ENCODE measurements at regions not wholly inside any gene's neighbourhood (a gene's known extent, or its start where the extent isn't known, plus 50 kb on each side); places are given as distances from the start of the nearest gene placed in this dataset.
"Not testable (repeated sequence)": the region's sequence is repeated elsewhere in the genome, so short reads cannot be mapped to it uniquely, and the experiment has no call there.

DNA sequence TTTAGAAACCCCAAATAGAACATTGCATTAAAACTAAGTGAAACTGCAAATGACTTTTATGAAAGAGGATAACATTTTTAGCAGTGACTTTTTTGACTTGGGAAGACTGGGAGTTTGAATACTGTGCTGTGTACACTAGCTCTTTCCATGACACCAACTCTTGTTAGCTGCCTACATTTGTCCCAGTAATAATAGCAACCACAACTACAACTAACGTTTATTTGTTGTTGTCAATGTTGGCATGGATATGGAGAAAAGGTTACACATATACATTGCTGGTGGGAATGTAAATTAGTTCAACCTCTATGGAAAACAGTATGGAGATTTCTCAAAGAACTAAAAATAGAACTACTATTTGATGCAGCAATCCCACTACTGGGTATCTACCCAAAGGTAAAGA lies 329.6 kb upstream of the ADAMTS9 start:
- ChIA-PET CTCF (no interaction called here), POLR2A (no interaction called here)
- no peaks in the 10 kb centered on the region for H3K36me3 Mint-ChIP-seq
- H3K4me1 Mint-ChIP-seq (ENCODE audit: low read depth): no peaks in the 10 kb centered on the region
- H3K9me3 Mint-ChIP-seq: peaks cover 4% of the 10 kb centered on the region
- H3K27me3 Mint-ChIP-seq: no peaks in the 10 kb centered on the region
- no peak overlapping the region for H3K4me3 Mint-ChIP-seq
- no peak for DNase-seq
- no peak overlapping the region for H3K27ac Mint-ChIP-seq
- intact Hi-C loops (cut with micrococcal nuclease): no loop called here

DNA sequence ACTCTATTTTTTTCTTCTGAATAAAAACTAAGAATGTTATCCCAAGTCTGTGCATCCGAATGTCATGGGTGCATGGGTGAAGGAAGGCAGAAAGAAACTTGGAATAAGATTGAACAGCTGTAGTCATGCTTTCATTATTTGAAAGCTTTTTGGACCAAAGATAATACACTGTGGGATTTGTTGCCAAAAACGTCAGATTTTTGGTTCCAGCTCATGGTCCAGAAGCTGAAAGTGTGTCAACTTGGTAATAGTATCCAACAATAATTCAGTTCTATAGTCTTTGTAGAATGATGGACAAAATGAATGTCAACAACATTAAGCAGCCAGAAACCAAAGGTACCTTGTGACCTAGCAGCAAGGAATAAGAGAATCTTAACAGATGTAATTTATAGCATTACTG lies 327.9 kb upstream of the ADAMTS9 start:
- intact Hi-C loops (cut with micrococcal nuclease): no loop called here
- Mint-ChIP-seq H3K9me3 (peaks cover 4% of the 10 kb centered on the region), H3K4me3 (no peak overlapping the region), H3K4me1 (ENCODE audit: low read depth) (no peaks in the 10 kb centered on the region), H3K36me3 (no peaks in the 10 kb centered on the region), H3K27me3 (no peaks in the 10 kb centered on the region), H3K27ac (no peak overlapping the region)
- ChIA-PET POLR2A (no interaction called here), CTCF (no interaction called here)
- no peak for DNase-seq

DNA sequence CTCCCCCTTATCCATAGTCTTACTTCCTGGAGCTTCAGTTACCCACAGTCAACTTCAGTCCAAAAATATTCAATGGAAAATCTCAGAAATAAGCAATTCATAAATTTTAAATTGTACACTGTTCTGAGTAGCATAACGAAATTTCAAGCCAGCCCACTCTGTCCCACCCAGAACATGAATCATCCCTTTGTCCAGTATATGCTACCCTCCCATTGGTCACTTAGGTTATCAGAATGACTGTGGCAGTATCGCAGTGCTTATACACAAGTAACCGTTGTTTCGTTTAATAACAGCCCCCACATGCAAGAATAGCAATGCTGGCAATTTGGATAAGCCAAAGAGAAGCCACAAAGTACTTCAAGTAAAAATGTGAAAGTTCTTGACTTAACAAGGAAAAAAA lies 325.3 kb upstream of the ADAMTS9 start:
- peaks cover 4% of the 10 kb centered on the region for H3K9me3 Mint-ChIP-seq
- ChIA-PET CTCF (no interaction called here), POLR2A (no interaction called here)
- no peaks in the 10 kb centered on the region for H3K27me3 Mint-ChIP-seq
- no peaks in the 10 kb centered on the region for H3K4me1 Mint-ChIP-seq (ENCODE audit: low read depth)
- H3K36me3 Mint-ChIP-seq: no peaks in the 10 kb centered on the region
- intact Hi-C loops (cut with micrococcal nuclease): no loop called here
- no peak for DNase-seq
- H3K4me3 Mint-ChIP-seq: no peak overlapping the region
- no peak overlapping the region for H3K27ac Mint-ChIP-seq

DNA sequence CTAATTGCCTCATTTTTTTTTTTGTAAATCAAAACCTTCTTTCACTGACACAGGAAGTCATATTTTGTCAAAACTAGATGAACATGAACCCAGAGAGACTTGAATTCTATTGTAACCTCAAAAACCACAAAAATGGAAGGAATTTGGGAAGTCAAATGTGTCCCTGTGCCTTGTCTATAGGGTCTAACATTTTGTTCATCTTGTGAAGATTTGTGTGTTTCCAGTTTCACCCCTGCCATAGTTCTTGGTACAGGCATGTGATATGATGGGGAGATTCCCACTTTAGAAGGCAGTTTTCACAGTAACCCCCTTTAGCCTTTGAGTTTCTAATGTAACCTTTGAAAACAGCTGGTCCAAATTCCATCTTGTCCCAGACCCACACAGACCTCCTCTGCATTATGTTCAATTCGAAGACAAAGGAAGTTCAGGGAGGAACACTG lies 318.5 kb upstream of the ADAMTS9 start:
- H3K27me3 Mint-ChIP-seq: no peaks in the 10 kb centered on the region
- intact Hi-C loops (cut with micrococcal nuclease): no loop called here
- ChIA-PET POLR2A (no interaction called here), CTCF (interaction anchor here (0.6 kb wide), 1 partner anchor 29 kb away, joined by 6 read pairs; no protein-coding TSS in a partner anchor)
- DNase-seq: no peak
- H3K27ac Mint-ChIP-seq: no peak overlapping the region
- peaks cover 4% of the 10 kb centered on the region for H3K9me3 Mint-ChIP-seq
- no peak overlapping the region for H3K4me3 Mint-ChIP-seq
- no peaks in the 10 kb centered on the region for H3K4me1 Mint-ChIP-seq (ENCODE audit: low read depth)
- no peaks in the 10 kb centered on the region for H3K36me3 Mint-ChIP-seq

DNA sequence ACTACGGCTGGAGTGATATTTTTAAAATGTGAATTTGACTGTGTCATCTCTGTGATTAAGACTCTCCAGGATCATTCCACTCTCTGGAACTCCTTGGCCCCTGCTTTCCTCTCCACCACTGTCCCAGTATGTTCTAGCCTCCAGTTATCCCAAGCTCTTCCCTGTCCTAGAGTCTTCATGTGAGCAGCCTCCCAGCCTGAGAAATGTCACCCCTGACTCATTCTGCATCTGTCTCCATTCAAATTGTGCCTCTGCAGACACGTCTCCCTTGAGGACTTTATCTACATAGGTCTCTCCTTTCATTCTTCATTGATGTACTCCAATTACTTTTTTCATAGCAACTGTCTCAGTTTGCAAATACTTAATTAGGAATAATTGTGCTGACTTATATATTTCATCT lies 317.7 kb upstream of the ADAMTS9 start:
- H3K4me3 Mint-ChIP-seq: no peak overlapping the region
- ChIA-PET CTCF (no interaction called here), POLR2A (no interaction called here)
- no peak for DNase-seq
- H3K36me3 Mint-ChIP-seq: no peaks in the 10 kb centered on the region
- no peak overlapping the region for H3K27ac Mint-ChIP-seq
- intact Hi-C loops (cut with micrococcal nuclease): no loop called here
- no peaks in the 10 kb centered on the region for H3K27me3 Mint-ChIP-seq
- no peaks in the 10 kb centered on the region for H3K4me1 Mint-ChIP-seq (ENCODE audit: low read depth)
- H3K9me3 Mint-ChIP-seq: peaks cover 4% of the 10 kb centered on the region

DNA sequence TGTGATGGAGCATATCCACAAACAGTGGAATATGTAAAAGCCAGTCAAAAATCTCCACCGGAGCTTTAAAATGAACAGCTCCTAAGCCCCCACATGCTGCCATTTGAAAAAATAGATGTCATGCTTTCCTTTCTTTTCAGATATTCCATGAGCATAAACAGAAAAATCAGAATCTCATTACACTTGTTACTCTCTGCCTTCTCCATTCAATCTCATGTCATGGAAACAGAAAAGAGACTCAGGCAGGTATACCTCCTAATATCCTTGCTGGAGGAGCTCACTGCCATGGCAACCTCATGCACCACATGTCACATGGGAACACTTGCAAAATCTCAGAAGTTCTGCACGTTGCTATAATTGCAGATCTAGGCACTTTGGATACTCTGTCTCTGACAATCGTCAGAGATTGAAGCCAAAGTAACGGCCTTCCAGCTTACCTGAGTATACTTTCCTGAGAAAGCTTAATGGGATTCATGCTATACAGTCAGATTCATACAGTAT lies 317.0 kb upstream of the ADAMTS9 start:
- intact Hi-C loops (cut with micrococcal nuclease): no loop called here
- peaks cover 4% of the 10 kb centered on the region for H3K9me3 Mint-ChIP-seq
- no peaks in the 10 kb centered on the region for H3K36me3 Mint-ChIP-seq
- CTCF ChIA-PET: no interaction called here
- no peak for DNase-seq
- no peaks in the 10 kb centered on the region for H3K4me1 Mint-ChIP-seq (ENCODE audit: low read depth)
- H3K27ac Mint-ChIP-seq: no peak overlapping the region
- H3K27me3 Mint-ChIP-seq: no peaks in the 10 kb centered on the region
- POLR2A ChIA-PET: no interaction called here
- no peak overlapping the region for H3K4me3 Mint-ChIP-seq

DNA sequence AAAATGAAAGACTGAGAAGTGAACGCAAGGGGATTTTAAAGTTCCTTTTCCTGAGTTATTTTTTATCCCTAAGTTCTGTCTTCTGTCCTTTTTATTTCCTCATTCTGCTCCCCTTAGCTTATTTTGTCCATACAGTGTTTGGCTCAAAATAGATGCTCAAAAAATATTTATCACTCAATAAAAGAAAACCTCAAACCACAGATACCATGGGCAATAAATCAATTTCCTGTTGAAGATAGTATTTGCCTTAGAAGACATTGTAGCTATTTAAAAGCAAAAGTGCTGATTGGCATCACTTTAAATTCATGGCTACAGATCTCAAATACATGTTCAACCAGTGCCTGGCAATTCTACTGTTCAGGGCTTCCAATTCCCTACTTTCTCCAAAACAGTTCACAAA lies 316.5 kb upstream of the ADAMTS9 start:
- peaks cover 6% of the 10 kb centered on the region for H3K9me3 Mint-ChIP-seq
- POLR2A ChIA-PET: no interaction called here

DNA sequence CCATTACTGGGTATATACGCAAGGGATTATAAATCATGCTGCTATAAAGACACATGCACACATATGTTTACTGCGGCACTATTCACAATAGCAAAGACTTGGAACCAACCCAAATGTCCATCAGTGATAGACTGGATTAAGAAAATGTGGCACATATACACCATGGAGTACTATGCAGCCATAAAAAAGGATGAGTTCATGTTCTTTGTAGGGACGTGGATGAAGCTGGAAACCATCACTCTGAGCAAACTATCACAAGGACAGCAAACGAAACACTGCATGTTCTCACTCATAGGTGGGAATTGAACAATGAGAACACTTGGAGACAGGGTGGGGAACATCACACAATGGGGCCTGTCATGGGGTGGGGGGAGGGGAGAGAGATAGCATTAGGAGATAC lies 313.3 kb upstream of the ADAMTS9 start:
- DNase-seq; intact Hi-C loops (cut with micrococcal nuclease); H3K27ac Mint-ChIP-seq; H3K4me1 Mint-ChIP-seq (ENCODE audit: low read depth); H3K4me3 Mint-ChIP-seq; H3K9me3 Mint-ChIP-seq; H3K36me3 Mint-ChIP-seq; POLR2A ChIA-PET; CTCF ChIA-PET; H3K27me3 Mint-ChIP-seq: not testable (repeated sequence)

More for the DNA sequence above, 316.5 kb upstream of the ADAMTS9 start:
- no peak for DNase-seq
- intact Hi-C loops (cut with micrococcal nuclease): no loop called here
- CTCF ChIA-PET: no interaction called here
- no peaks in the 10 kb centered on the region for H3K36me3 Mint-ChIP-seq
- no peak overlapping the region for H3K4me3 Mint-ChIP-seq
- no peaks in the 10 kb centered on the region for H3K27me3 Mint-ChIP-seq
- no peaks in the 10 kb centered on the region for H3K4me1 Mint-ChIP-seq (ENCODE audit: low read depth)
- no peak overlapping the region for H3K27ac Mint-ChIP-seq

DNA sequence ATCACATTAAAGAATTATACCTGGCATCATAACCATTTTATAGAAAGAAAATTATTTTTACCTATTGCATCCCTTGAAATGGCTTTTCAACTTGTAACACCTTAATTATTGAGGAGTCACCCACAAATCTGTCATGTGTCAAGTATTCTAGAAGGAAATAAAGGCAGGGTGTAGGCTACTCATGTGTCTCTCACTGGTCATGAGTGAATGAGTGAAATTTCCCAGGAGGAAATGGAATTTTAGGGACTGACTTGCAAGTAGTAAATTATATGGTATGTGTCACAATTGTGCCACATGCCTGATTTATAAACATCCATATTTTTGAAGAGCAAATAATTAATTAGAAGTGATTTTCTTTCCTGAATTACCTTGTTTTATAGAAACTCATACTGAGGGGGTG lies 310.5 kb upstream of the ADAMTS9 start:
- Mint-ChIP-seq H3K27ac (no peak overlapping the region), H3K4me3 (no peak overlapping the region), H3K27me3 (no peaks in the 10 kb centered on the region), H3K4me1 (ENCODE audit: low read depth) (no peaks in the 10 kb centered on the region), H3K9me3 (peaks cover 7% of the 10 kb centered on the region), H3K36me3 (no peaks in the 10 kb centered on the region)
- CTCF ChIA-PET: no interaction called here
- POLR2A ChIA-PET: no interaction called here
- intact Hi-C loops (cut with micrococcal nuclease): no loop called here
- no peak for DNase-seq

DNA sequence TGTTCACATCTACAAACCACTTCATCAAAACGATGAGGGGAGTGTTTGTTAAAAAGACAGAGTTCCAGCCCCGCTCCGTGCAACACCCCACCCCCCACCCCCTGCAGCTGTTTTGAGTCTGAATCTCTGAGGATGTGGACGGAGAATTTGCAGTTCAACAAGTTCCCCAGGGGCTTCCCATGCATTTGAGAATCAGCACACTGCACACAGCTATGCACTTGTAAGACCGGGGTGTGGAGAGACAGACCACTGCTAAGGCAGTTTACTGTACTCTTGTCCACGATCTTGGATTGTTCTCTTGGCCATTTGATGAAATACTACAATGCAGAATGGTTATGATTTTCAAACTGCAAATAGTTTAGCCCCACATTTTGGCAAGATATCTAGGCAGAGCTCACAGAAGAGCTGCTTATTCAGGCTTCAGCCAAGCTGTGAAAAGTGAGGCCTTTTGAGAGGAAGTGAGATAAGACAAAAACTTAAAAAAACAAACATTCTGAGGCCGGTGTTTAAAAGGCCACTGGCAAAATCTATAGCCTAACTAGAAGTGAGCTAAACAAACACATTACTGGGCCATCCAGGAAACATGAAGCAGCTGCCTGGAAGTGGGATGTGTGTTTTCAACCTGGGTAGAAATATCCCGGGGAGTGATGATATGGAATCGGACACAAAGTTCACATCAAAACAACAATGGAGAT lies 308.2 kb upstream of the ADAMTS9 start:
- peaks cover 4% of the 10 kb centered on the region for H3K9me3 Mint-ChIP-seq
- H3K27me3 Mint-ChIP-seq: no peaks in the 10 kb centered on the region
- H3K36me3 Mint-ChIP-seq: no peaks in the 10 kb centered on the region
- no peak overlapping the region for H3K27ac Mint-ChIP-seq
- no peak overlapping the region for H3K4me3 Mint-ChIP-seq
- H3K4me1 Mint-ChIP-seq (ENCODE audit: low read depth): no peaks in the 10 kb centered on the region
- CTCF ChIA-PET: no interaction called here
- intact Hi-C loops (cut with micrococcal nuclease): no loop called here
- no peak for DNase-seq
- POLR2A ChIA-PET: no interaction called here

DNA sequence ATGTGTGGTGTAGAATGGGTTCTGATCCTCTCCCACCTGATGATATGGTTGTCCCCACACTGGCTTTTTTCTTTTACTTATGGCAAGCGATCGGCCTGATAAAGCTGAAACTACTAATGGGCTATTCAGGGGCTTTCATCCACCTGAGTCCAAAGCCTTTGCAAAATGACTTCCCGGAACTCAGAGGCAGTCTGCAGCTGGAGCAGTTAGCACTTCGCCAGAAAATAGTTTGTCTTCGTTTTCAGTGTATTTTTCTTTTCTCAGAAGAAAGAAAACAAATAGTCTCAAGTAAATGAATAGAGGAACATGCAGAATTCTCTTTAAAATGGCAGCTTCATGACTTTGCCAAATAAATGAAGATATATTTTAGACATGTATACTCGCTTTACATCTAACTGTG lies 306.0 kb upstream of the ADAMTS9 start:
- DNase-seq: no peak
- intact Hi-C loops (cut with micrococcal nuclease): no loop called here
- CTCF ChIA-PET: no interaction called here
- Mint-ChIP-seq H3K4me3 (no peak overlapping the region), H3K36me3 (no peaks in the 10 kb centered on the region), H3K27me3 (no peaks in the 10 kb centered on the region), H3K4me1 (ENCODE audit: low read depth) (no peaks in the 10 kb centered on the region), H3K27ac (no peak overlapping the region), H3K9me3 (no peaks in the 10 kb centered on the region)
- POLR2A ChIA-PET: no interaction called here

DNA sequence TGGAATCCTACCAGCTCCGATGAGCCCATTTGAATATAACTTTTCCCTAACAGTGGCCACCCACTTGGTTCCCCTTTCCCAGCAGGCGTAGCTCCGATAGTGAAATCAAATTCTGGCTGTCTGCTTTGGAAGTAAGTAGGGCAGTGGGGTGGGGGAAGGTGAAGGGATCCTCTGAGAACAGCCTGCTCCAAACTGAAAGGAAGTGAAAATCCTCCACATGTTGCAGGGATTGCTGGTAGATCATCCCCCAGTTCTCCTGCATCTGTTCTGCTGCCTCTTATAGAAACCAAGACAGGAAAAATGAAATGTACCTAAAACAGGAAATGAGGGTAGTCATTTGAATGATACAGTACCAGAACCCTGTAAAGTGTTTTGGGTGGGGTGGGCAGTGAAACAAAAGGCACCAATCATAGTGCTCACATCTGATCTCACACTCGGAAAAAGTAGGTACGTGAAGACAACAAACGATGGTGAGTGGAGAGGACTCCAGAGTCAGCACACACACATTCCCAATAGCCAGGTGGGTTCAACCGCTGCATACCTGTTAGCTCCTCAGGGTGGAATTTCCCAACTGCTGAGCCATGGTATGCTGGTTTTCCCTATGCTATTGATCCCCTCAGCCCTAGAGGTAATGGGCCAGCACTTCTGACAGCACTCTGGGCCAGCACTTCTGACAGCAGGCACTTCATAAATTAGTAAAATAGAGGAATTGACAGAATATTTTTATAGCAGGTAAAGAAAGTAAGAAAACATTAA lies 304.9 kb upstream of the ADAMTS9 start:
- peaks cover under 1% of the 10 kb centered on the region for H3K9me3 Mint-ChIP-seq
- intact Hi-C loops (cut with micrococcal nuclease): no loop called here
- no peaks in the 10 kb centered on the region for H3K27me3 Mint-ChIP-seq
- H3K4me3 Mint-ChIP-seq: no peak overlapping the region
- no peaks in the 10 kb centered on the region for H3K36me3 Mint-ChIP-seq
- no peak for DNase-seq
- ChIA-PET POLR2A (no interaction called here), CTCF (no interaction called here)
- H3K4me1 Mint-ChIP-seq (ENCODE audit: low read depth): no peaks in the 10 kb centered on the region
- H3K27ac Mint-ChIP-seq: no peak overlapping the region

DNA sequence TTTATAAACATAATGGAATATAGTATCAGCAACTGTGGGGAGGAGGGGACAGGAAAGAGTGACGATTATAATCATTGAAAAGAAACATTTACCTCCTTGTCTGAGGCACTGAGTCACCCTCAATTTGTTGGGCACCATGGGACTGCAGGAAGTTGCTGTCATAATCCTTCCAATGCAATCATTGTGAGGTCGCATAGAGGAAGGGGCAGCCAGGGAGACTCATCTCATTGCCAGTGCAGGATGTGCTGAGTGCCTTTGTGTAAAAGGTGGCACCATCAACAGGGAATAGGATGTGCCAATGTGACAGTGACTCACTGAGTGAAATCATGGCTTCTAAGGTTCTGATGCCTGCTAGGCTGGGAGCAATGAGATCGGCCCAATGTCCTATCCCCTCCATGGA lies 300.4 kb upstream of the ADAMTS9 start:
- no peak overlapping the region for H3K27ac Mint-ChIP-seq
- no peaks in the 10 kb centered on the region for H3K4me1 Mint-ChIP-seq (ENCODE audit: low read depth)
- intact Hi-C loops (cut with micrococcal nuclease): no loop called here
- no peaks in the 10 kb centered on the region for H3K27me3 Mint-ChIP-seq
- ChIA-PET CTCF (no interaction called here), POLR2A (no interaction called here)
- no peaks in the 10 kb centered on the region for H3K36me3 Mint-ChIP-seq
- no peak overlapping the region for H3K4me3 Mint-ChIP-seq
- no peak for DNase-seq
- peaks cover 12% of the 10 kb centered on the region for H3K9me3 Mint-ChIP-seq

Data from activated CD4-positive, alpha-beta memory T cell treated with anti-CD3 and anti-CD28 coated beads for 36 hours (primary cell).